Skeletal muscle satellite cell (primary cell): ENCODE measurements at regions not wholly inside any gene's neighbourhood (a gene's known extent, or its start where the extent isn't known, plus 50 kb on each side); places are given as distances from the start of the nearest gene placed in this dataset.

ENCODE experiments used
- H3K27me3 ChIP-seq: 2 replicates; pipeline ENCODE4 v1.7.0; 2013; ENCODE audit warnings: low read length; ENCODE audit not compliant: control insufficient read depth, insufficient read depth
- H3K36me3 ChIP-seq: 2 replicates; pipeline ENCODE4 v1.7.0; 2013; ENCODE audit warnings: mild to moderate bottlenecking, control low read depth, low read length; ENCODE audit not compliant: insufficient read depth
- H3K4me1 ChIP-seq: 2 replicates; pipeline ENCODE4 v1.7.0; 2013; ENCODE audit warnings: low read length; ENCODE audit not compliant: control insufficient read depth, insufficient read depth
- H3K4me2 ChIP-seq: 2 replicates; pipeline ENCODE4 v1.7.0; 2013; ENCODE audit warnings: mild to moderate bottlenecking, low read length
- H3K4me3 ChIP-seq: 2 replicates; pipeline ENCODE4 v1.7.0; 2013; ENCODE audit warnings: low read length
- H3K9ac ChIP-seq: 2 replicates; pipeline ENCODE4 v1.7.0; 2013; ENCODE audit warnings: mild to moderate bottlenecking, low read depth, low read length, moderate library complexity
- H3K9me3 ChIP-seq: replicated peaks from 2 replicates; pipeline ENCODE4 v1.7.0; 2013; ENCODE audit warnings: mild to moderate bottlenecking, control low read depth, low read length

- Histone ChIP-seq H3K4me3 (no peak overlapping the region), H3K4me2 (no peak overlapping the region), H3K36me3 (no peaks in the 10 kb centered on the region), H3K9ac (no peak overlapping the region), H3K4me1 (no peaks in the 10 kb centered on the region), H3K9me3 (no peaks in the 10 kb centered on the region), H3K27me3 (peaks cover 23% of the 10 kb centered on the region)
These were observed 51.2 kb upstream of the PRR23C start for GRCh38 chr3:139095803-139096466.

- Histone ChIP-seq H3K4me3 (no peak overlapping the region), H3K9me3 (no peaks in the 10 kb centered on the region), H3K4me2 (no peak overlapping the region), H3K36me3 (no peaks in the 10 kb centered on the region), H3K4me1 (no peaks in the 10 kb centered on the region), H3K27me3 (peaks cover 29% of the 10 kb centered on the region), H3K9ac (no peak overlapping the region)
These were observed 52.0 kb upstream of the PRR23C start for GRCh38 chr3:139096670-139097069.

GRCh38 chr3:139098391-139098790, 53.7 kb upstream of the PRR23C start:
- Histone ChIP-seq H3K9me3 (no peaks in the 10 kb centered on the region), H3K4me1 (no peaks in the 10 kb centered on the region), H3K27me3 (peaks cover 29% of the 10 kb centered on the region), H3K4me3 (no peak overlapping the region), H3K9ac (no peak overlapping the region), H3K4me2 (no peak overlapping the region), H3K36me3 (no peaks in the 10 kb centered on the region)

- Histone ChIP-seq H3K4me2 (no peak overlapping the region), H3K4me3 (no peak overlapping the region), H3K4me1 (no peaks in the 10 kb centered on the region), H3K9me3 (no peaks in the 10 kb centered on the region), H3K9ac (no peak overlapping the region), H3K36me3 (no peaks in the 10 kb centered on the region), H3K27me3 (peaks cover 23% of the 10 kb centered on the region)
These were observed 55.5 kb upstream of the PRR23C start for GRCh38 chr3:139099968-139100817.

- peaks cover 27% of the 10 kb centered on the region for H3K27me3 ChIP-seq
These were observed 56.1 kb upstream of the PRR23C start for GRCh38 chr3:139100821-139101220.

GRCh38 chr3:139101396-139101795, 56.7 kb upstream of the PRR23C start:
- no peaks in the 10 kb centered on the region for H3K9me3 ChIP-seq
- H3K36me3 ChIP-seq = no peaks in the 10 kb centered on the region
- no peak overlapping the region for H3K4me2 ChIP-seq
- H3K4me1 ChIP-seq = no peaks in the 10 kb centered on the region
- no peak overlapping the region for H3K9ac ChIP-seq
- H3K4me3 ChIP-seq = no peak overlapping the region
- H3K27me3 ChIP-seq = peaks cover 30% of the 10 kb centered on the region

More at GRCh38 chr3:139100821-139101220, 56.1 kb upstream of the PRR23C start:
- H3K4me3 ChIP-seq = no peak overlapping the region
- no peaks in the 10 kb centered on the region for H3K4me1 ChIP-seq
- H3K4me2 ChIP-seq = no peak overlapping the region
- H3K9ac ChIP-seq = no peak overlapping the region
- no peaks in the 10 kb centered on the region for H3K36me3 ChIP-seq
- H3K9me3 ChIP-seq = no peaks in the 10 kb centered on the region

GRCh38 chr3:139103484-139103883, 58.8 kb upstream of the PRR23C start:
- H3K9me3 ChIP-seq = no peaks in the 10 kb centered on the region
- peaks cover 23% of the 10 kb centered on the region for H3K27me3 ChIP-seq
- no peaks in the 10 kb centered on the region for H3K36me3 ChIP-seq
- no peaks in the 10 kb centered on the region for H3K4me1 ChIP-seq
- H3K4me2 ChIP-seq = no peak overlapping the region
- H3K4me3 ChIP-seq = no peak overlapping the region
- H3K9ac ChIP-seq = no peak overlapping the region

- H3K9ac ChIP-seq = no peak overlapping the region
- no peaks in the 10 kb centered on the region for H3K9me3 ChIP-seq
- H3K4me2 ChIP-seq = no peak overlapping the region
- H3K27me3 ChIP-seq = peaks cover 24% of the 10 kb centered on the region
- H3K4me3 ChIP-seq = no peak overlapping the region
- H3K36me3 ChIP-seq = no peaks in the 10 kb centered on the region
- H3K4me1 ChIP-seq = no peaks in the 10 kb centered on the region
These were observed 59.4 kb upstream of the PRR23C start for GRCh38 chr3:139104062-139104461.

GRCh38 chr3:139105154-139105702, 60.5 kb upstream of the PRR23C start:
- Histone ChIP-seq H3K4me2 (no peak overlapping the region), H3K4me1 (no peaks in the 10 kb centered on the region), H3K9me3 (no peaks in the 10 kb centered on the region), H3K4me3 (no peak overlapping the region), H3K36me3 (no peaks in the 10 kb centered on the region), H3K9ac (no peak overlapping the region), H3K27me3 (peaks cover 35% of the 10 kb centered on the region)

- H3K9ac ChIP-seq = no peak overlapping the region
- no peak overlapping the region for H3K4me2 ChIP-seq
- H3K9me3 ChIP-seq = no peaks in the 10 kb centered on the region
- H3K4me3 ChIP-seq = no peak overlapping the region
- peaks cover 39% of the 10 kb centered on the region for H3K27me3 ChIP-seq
- H3K36me3 ChIP-seq = no peaks in the 10 kb centered on the region
- H3K4me1 ChIP-seq = no peaks in the 10 kb centered on the region
These were observed 61.6 kb upstream of the PRR23C start for GRCh38 chr3:139106013-139106932.
